Natural killer cell (primary cell): ENCODE measurements at regions not wholly inside any gene's neighbourhood (a gene's known extent, or its start where the extent isn't known, plus 50 kb on each side); places are given as distances from the start of the nearest gene placed in this dataset.

ENCODE experiments used
- ATAC-seq, 3 donors: fragments of 150-1000 bp in 2 of 3; fragments of 200-7000 bp in 1 of 3; cut with Tn5 transposase; 1 replicate in 1 of 3; 2 replicates in 2 of 3; pipeline ENCODE4 v1.10.0; 2021; ENCODE audit warnings: mild to moderate bottlenecking in 2 of 3, moderate library complexity in 2 of 3
- DNase-seq, 2 donors: peaks; one replicate each; pipeline versions ENCODE4 v3.0.0 to v3.0.0-alpha.2; 2013 to 2021; ENCODE audit warnings: mixed read lengths in 1 of 2
- H3K27ac ChIP-seq: one replicate; pipeline ENCODE4 v1.5.1; 2013; ENCODE audit warnings: mild to moderate bottlenecking, low read length
- H3K27me3 ChIP-seq: one replicate; pipeline ENCODE4 v1.6.1; 2013; ENCODE audit warnings: low read length; ENCODE audit not compliant: control insufficient read depth, insufficient read depth
- H3K36me3 ChIP-seq: one replicate; pipeline ENCODE4 v1.6.1; 2013; ENCODE audit warnings: low read length; ENCODE audit not compliant: control insufficient read depth, insufficient read depth
- H3K4me1 ChIP-seq: one replicate; pipeline ENCODE4 v1.6.1; 2013; ENCODE audit warnings: low read length; ENCODE audit not compliant: control insufficient read depth, insufficient read depth
- H3K4me3 ChIP-seq: one replicate; pipeline ENCODE4 v1.5.1; 2013; ENCODE audit warnings: low read length
- H3K9me3 ChIP-seq: one replicate; pipeline ENCODE4 v1.6.1; 2013; ENCODE audit warnings: low read length; ENCODE audit not compliant: control insufficient read depth, insufficient read depth
- H3K27ac Mint-ChIP-seq, 2 donors: one replicate each; pipeline ENCODE4 v1.8.0; 2022; ENCODE audit warnings: mild to moderate bottlenecking in 2 of 2, mixed read lengths in 2 of 2, moderate library complexity in 1 of 2
- H3K27me3 Mint-ChIP-seq, 2 donors: one replicate each; pipeline ENCODE4 v1.8.0; 2022; ENCODE audit warnings: low read depth in 2 of 2, mixed read lengths in 2 of 2
- H3K36me3 Mint-ChIP-seq: one replicate; pipeline ENCODE4 v1.8.0; 2022; ENCODE audit warnings: mixed read lengths
- H3K4me1 Mint-ChIP-seq, 2 donors: one replicate each; pipeline ENCODE4 v1.8.0; 2022; ENCODE audit warnings: mixed read lengths in 2 of 2
- H3K4me3 Mint-ChIP-seq: one replicate; pipeline ENCODE4 v1.8.0; 2022; ENCODE audit warnings: mild to moderate bottlenecking, moderate library complexity, mixed read lengths
- H3K9me3 Mint-ChIP-seq, 2 donors: one replicate each; pipeline ENCODE4 v1.8.0; 2022; ENCODE audit warnings: mixed read lengths in 2 of 2
- WGBS: methylation state at CpG from one replicate; pipeline ENCODE4 v1.1.7; 2013; ENCODE audit warnings: missing lambda C conversion rate; ENCODE audit not compliant: insufficient coverage; 5-methylcytosine and 5-hydroxymethylcytosine counted together
- intact Hi-C: fragments of 100-400 bp; cut with micrococcal nuclease; formaldehyde crosslinking; loops from one replicate; pipeline ENCODE4 v1.14.2; 2022
- TF ChIP-seq, protein P1 (sequence below): fragments of 200-600 bp; IDR thresholded peaks from one replicate; pipeline ENCODE4 v1.8.0; 2022; ENCODE audit warnings: antibody characterized with exemption

DNA sequence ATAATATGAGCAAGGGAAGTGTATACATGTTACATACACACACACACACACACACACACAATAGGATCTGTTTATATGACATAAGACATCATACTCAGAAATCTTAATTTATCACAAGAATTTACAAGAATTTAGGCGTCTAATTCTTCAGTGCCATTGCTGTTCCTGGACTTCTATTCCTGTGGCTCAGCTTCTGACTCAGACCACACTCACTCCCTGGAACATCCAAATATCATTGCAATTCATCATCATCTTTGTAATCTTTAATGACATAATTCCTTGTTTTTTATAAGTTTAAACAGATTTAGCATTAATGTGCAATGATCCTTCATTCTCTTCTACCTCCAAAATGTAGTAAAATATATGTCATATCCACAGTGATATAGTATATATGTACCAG is 544.2 kb downstream of the FOXG1 start:
- Histone ChIP-seq H3K27ac (no peak overlapping the region), H3K9me3 (peaks cover 2% of the 10 kb centered on the region), H3K4me3 (no peak overlapping the region), H3K27me3 (no peaks in the 10 kb centered on the region), H3K4me1 (no peaks in the 10 kb centered on the region), H3K36me3 (no peaks in the 10 kb centered on the region)
- Mint-ChIP-seq H3K27ac (no peak overlapping the region), H3K36me3 (no peaks in the 10 kb centered on the region), H3K4me1 (no peaks in the 10 kb centered on the region), H3K4me3 (no peak overlapping the region), H3K9me3 (peaks cover 6 to 15% of the 10 kb centered on the region in 2 donors), H3K27me3 (no peaks in the 10 kb centered on the region)
- ATAC-seq, result no peak
- TF ChIP-seq, protein P1, sequence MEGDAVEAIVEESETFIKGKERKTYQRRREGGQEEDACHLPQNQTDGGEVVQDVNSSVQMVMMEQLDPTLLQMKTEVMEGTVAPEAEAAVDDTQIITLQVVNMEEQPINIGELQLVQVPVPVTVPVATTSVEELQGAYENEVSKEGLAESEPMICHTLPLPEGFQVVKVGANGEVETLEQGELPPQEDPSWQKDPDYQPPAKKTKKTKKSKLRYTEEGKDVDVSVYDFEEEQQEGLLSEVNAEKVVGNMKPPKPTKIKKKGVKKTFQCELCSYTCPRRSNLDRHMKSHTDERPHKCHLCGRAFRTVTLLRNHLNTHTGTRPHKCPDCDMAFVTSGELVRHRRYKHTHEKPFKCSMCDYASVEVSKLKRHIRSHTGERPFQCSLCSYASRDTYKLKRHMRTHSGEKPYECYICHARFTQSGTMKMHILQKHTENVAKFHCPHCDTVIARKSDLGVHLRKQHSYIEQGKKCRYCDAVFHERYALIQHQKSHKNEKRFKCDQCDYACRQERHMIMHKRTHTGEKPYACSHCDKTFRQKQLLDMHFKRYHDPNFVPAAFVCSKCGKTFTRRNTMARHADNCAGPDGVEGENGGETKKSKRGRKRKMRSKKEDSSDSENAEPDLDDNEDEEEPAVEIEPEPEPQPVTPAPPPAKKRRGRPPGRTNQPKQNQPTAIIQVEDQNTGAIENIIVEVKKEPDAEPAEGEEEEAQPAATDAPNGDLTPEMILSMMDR, result no peak
- 88% methylated on average over 1 of the region's 1 CpG for WGBS
- DNase-seq, result no peak
- intact Hi-C loops, result no loop called here

- Mint-ChIP-seq H3K27ac (no peak overlapping the region), H3K4me3 (no peak overlapping the region), H3K27me3 (no peaks in the 10 kb centered on the region), H3K9me3 (peaks cover 8 to 13% of the 10 kb centered on the region in 2 donors), H3K4me1 (no peaks in the 10 kb centered on the region), H3K36me3 (no peaks in the 10 kb centered on the region)
- H3K4me1 ChIP-seq, result no peaks in the 10 kb centered on the region
- no peak overlapping the region for H3K27ac ChIP-seq
- TF ChIP-seq, protein P1, result no peak
- DNase-seq, result no peak
- peaks cover 2% of the 10 kb centered on the region for H3K9me3 ChIP-seq
- no peak for ATAC-seq
- intact Hi-C loops, result no loop called here
- 38% methylated on average over 2 of the region's 2 CpGs for WGBS
- H3K4me3 ChIP-seq, result no peak overlapping the region
- H3K36me3 ChIP-seq, result no peaks in the 10 kb centered on the region
- H3K27me3 ChIP-seq, result no peaks in the 10 kb centered on the region
Observed at GRCh38 chr14:29311983-29312382, 545.4 kb downstream of the FOXG1 start.

GRCh38 chr14:29316936-29317335 is 550.3 kb downstream of the FOXG1 start:
- Mint-ChIP-seq H3K4me3 (no peak overlapping the region), H3K27ac (no peak overlapping the region), H3K4me1 (no peaks in the 10 kb centered on the region), H3K36me3 (no peaks in the 10 kb centered on the region), H3K27me3 (no peaks in the 10 kb centered on the region), H3K9me3 (peaks cover 10 to 12% of the 10 kb centered on the region in 2 donors)
- Histone ChIP-seq H3K4me1 (no peaks in the 10 kb centered on the region), H3K36me3 (no peaks in the 10 kb centered on the region), H3K27ac (no peak overlapping the region), H3K27me3 (no peaks in the 10 kb centered on the region), H3K4me3 (no peak overlapping the region), H3K9me3 (peaks cover 2% of the 10 kb centered on the region)
- WGBS, result 64% methylated on average over 2 of the region's 2 CpGs
- no peak for DNase-seq
- TF ChIP-seq, protein P1, result no peak
- intact Hi-C loops, result no loop called here
- ATAC-seq, result no peak

DNA sequence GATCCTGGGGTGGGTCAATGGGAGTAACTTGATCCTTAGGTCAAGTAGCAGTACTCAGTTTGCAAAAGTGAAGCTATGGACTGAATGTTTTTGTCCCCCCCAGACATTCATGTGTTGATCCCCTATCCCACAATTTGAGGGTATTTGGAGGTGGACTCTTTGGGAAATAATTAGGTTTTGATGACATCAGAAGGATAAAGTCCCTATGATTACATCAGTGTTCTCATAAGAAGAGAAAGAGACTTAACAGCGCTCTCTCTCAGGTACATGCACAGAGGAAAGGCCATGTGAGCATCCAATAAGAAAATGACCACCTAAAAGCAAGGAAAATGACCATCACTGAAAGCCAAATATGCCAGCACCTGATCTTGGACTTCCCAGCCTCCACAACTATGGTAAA is 550.8 kb downstream of the FOXG1 start:
- Histone ChIP-seq H3K4me1 (no peaks in the 10 kb centered on the region), H3K9me3 (peaks cover 2% of the 10 kb centered on the region), H3K27ac (no peak overlapping the region), H3K36me3 (no peaks in the 10 kb centered on the region), H3K27me3 (no peaks in the 10 kb centered on the region), H3K4me3 (no peak overlapping the region)
- no peaks in the 10 kb centered on the region for H3K4me1 Mint-ChIP-seq
- no peaks in the 10 kb centered on the region for H3K27me3 Mint-ChIP-seq
- intact Hi-C loops, result no loop called here
- no peak for DNase-seq
- no peak overlapping the region for H3K4me3 Mint-ChIP-seq
- H3K36me3 Mint-ChIP-seq, result no peaks in the 10 kb centered on the region
- H3K27ac Mint-ChIP-seq, result no peak overlapping the region
- H3K9me3 Mint-ChIP-seq, result peaks cover 10 to 12% of the 10 kb centered on the region in 2 donors
- WGBS, result 100% methylated on average over 1 of the region's 1 CpG
- TF ChIP-seq, protein P1, result no peak
- ATAC-seq, result no peak
